ENCODE measurements at regions not wholly inside any gene's neighbourhood (a gene's known extent, or its start where the extent isn't known, plus 50 kb on each side); places are given as distances from the start of the nearest gene placed in this dataset.

GRCh38 chr22:26746311-26746710 is 88.9 kb downstream of the MIAT start (continued):
- TF ChIP-seq, protein P1, sequence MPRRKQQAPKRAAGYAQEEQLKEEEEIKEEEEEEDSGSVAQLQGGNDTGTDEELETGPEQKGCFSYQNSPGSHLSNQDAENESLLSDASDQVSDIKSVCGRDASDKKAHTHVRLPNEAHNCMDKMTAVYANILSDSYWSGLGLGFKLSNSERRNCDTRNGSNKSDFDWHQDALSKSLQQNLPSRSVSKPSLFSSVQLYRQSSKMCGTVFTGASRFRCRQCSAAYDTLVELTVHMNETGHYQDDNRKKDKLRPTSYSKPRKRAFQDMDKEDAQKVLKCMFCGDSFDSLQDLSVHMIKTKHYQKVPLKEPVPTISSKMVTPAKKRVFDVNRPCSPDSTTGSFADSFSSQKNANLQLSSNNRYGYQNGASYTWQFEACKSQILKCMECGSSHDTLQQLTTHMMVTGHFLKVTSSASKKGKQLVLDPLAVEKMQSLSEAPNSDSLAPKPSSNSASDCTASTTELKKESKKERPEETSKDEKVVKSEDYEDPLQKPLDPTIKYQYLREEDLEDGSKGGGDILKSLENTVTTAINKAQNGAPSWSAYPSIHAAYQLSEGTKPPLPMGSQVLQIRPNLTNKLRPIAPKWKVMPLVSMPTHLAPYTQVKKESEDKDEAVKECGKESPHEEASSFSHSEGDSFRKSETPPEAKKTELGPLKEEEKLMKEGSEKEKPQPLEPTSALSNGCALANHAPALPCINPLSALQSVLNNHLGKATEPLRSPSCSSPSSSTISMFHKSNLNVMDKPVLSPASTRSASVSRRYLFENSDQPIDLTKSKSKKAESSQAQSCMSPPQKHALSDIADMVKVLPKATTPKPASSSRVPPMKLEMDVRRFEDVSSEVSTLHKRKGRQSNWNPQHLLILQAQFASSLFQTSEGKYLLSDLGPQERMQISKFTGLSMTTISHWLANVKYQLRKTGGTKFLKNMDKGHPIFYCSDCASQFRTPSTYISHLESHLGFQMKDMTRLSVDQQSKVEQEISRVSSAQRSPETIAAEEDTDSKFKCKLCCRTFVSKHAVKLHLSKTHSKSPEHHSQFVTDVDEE (CRISPR knock-in tag; IDR thresholded peaks at IDR 0.05): no peak
- TF ChIP-seq ISL1 (CRISPR knock-in tag; IDR thresholded peaks at IDR 0.05) (no peak), ZFP30 (CRISPR knock-in tag; IDR thresholded peaks at IDR 0.05) (no peak), RARB (CRISPR knock-in tag; IDR thresholded peaks at IDR 0.05) (no peak), TCF4 (CRISPR knock-in tag; IDR thresholded peaks at IDR 0.05; ENCODE audit: borderline replicate concordance) (no peak), ZNF8 (CRISPR knock-in tag; IDR thresholded peaks at IDR 0.05) (no peak), ESRRG (CRISPR knock-in tag; IDR thresholded peaks at IDR 0.05) (no peak), ZC3H10 (CRISPR knock-in tag; IDR thresholded peaks at IDR 0.05) (no peak), CSDC2 (CRISPR knock-in tag; IDR thresholded peaks at IDR 0.05) (no peak)
- TF ChIP-seq, protein P2, sequence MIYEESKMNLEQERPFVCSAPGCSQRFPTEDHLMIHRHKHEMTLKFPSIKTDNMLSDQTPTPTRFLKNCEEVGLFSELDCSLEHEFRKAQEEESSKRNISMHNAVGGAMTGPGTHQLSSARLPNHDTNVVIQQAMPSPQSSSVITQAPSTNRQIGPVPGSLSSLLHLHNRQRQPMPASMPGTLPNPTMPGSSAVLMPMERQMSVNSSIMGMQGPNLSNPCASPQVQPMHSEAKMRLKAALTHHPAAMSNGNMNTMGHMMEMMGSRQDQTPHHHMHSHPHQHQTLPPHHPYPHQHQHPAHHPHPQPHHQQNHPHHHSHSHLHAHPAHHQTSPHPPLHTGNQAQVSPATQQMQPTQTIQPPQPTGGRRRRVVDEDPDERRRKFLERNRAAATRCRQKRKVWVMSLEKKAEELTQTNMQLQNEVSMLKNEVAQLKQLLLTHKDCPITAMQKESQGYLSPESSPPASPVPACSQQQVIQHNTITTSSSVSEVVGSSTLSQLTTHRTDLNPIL (CRISPR knock-in tag; IDR thresholded peaks at IDR 0.05; ENCODE audit: low read depth): no peak

DNA sequence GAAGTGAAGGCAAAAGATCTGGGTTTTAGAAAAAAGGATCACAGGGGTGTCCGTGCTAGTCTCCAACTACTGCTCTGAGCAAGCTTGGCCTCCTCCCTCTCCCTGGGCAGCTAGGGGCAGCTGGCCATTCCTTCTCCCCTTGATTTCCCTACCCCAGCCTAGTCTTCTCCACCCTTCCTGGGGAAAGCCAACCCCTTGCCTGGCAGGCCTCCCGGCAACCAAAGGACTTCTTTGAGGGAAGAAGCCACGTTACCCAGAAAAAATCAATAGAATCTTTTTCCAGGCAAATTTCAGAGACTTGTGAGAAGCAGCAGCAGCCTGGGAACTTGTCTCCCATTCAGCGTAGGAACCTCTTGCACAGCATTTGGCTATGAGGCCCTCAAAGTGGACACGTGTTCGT is 91.5 kb downstream of the MIAT start:
- TF ChIP-seq BACH2 (CRISPR knock-in tag; IDR thresholded peaks at IDR 0.05; ENCODE audit: borderline replicate concordance) (no peak), RARB (CRISPR knock-in tag; IDR thresholded peaks at IDR 0.05) (no peak), SNAI2 (CRISPR knock-in tag; IDR thresholded peaks at IDR 0.05) (no peak), OSR1 (CRISPR knock-in tag; IDR thresholded peaks at IDR 0.05) (no peak), ARNTL (CRISPR knock-in tag; IDR thresholded peaks at IDR 0.05; ENCODE audit: borderline replicate concordance, low read depth) (no peak), PATZ1 (CRISPR knock-in tag; IDR thresholded peaks at IDR 0.05; ENCODE audit: borderline replicate concordance) (no peak), ESRRG (CRISPR knock-in tag; IDR thresholded peaks at IDR 0.05) (no peak), ZFP3 (CRISPR knock-in tag; IDR thresholded peaks at IDR 0.05) (no peak), ZNF565 (CRISPR knock-in tag; conservative IDR thresholded peaks at IDR 0.05; ENCODE audit: low read depth) (no peak), CSRNP3 (CRISPR knock-in tag; IDR thresholded peaks at IDR 0.05) (no peak), PPARA (CRISPR knock-in tag; IDR thresholded peaks at IDR 0.05; ENCODE audit: borderline replicate concordance) (no peak), ZC3H10 (CRISPR knock-in tag; IDR thresholded peaks at IDR 0.05) (no peak), GLIS3 (CRISPR knock-in tag; IDR thresholded peaks at IDR 0.05) (no peak), ZNF70 (CRISPR knock-in tag; IDR thresholded peaks at IDR 0.05) (no peak)
- TF ChIP-seq, protein P2 (CRISPR knock-in tag; IDR thresholded peaks at IDR 0.05; ENCODE audit: low read depth): no peak
- no peak for ATAC-seq

- peak; percentile 31; the same call in 1 of the 3 replicates for ATAC-seq
- TF ChIP-seq ZFP30 (CRISPR knock-in tag; IDR thresholded peaks at IDR 0.05) (no peak), CSRNP3 (CRISPR knock-in tag; IDR thresholded peaks at IDR 0.05) (no peak), ZNF565 (CRISPR knock-in tag; conservative IDR thresholded peaks at IDR 0.05; ENCODE audit: low read depth) (no peak), ZNF8 (CRISPR knock-in tag; IDR thresholded peaks at IDR 0.05) (no peak), POU6F1 (CRISPR knock-in tag; IDR thresholded peaks at IDR 0.05; ENCODE audit: borderline replicate concordance, low read depth) (no peak), TCF4 (CRISPR knock-in tag; IDR thresholded peaks at IDR 0.05; ENCODE audit: borderline replicate concordance) (no peak), ESRRG (CRISPR knock-in tag; IDR thresholded peaks at IDR 0.05) (no peak), CSDC2 (CRISPR knock-in tag; IDR thresholded peaks at IDR 0.05) (no peak), ZFP3 (CRISPR knock-in tag; IDR thresholded peaks at IDR 0.05) (no peak)
- TF ChIP-seq, protein P1 (CRISPR knock-in tag; IDR thresholded peaks at IDR 0.05): no peak
Measured at GRCh38 chr22:26751217-26751616, 93.8 kb downstream of the MIAT start.
